NCI-H1436 (cell line): ENCODE measurements at regions not wholly inside any gene's neighbourhood (a gene's known extent, or its start where the extent isn't known, plus 50 kb on each side); places are given as distances from the start of the nearest gene placed in this dataset.

Experiments used
- DNase-seq: peaks from one replicate; lab custom pipeline; 2025; lab: John Stamatoyannopoulos, UW

DNA sequence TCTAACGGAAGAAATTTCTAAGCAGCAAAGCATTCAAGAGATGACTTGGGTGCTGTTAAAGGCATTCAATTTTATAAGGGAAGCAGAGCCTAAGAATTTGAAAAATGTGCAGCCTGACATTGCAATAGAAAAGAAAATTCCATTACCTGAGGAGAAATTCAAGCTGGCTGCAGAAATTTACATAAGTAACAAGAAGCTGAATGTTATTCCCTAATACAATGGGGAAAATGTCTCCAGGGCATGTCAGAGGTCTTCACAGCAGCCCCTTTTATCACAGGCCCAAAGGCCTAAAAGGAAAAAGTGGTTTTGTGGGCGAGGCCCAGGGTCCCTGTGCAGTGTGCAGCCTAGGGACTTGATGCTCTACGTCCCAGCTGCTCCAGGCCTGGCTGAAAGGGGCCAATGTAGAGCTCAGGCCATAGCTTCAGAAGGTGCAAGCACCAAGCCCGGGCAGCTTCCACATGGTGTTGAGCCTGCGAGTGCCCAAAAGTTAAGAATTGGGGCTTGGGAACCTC is 306.7 kb downstream of the RDH14 start:
- no peak for DNase-seq

DNA sequence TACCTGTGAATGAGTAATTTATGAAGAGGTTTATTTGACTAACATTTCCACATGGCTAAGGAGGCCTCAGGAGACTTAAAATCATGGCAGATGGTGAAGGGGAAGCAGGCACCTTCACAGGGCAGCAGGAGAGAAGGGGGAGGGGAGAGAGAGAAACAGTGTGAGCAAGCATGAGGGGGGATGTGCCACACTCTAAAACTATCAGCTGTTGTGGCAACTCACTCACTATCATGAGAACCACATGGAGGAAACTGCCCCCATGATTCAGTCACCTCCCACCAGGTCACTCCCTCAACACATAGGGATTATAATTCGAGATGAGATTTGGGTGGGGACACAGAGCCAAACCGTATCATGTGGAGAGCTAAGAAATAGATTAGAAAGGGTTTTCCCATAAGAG is 309.0 kb downstream of the RDH14 start:
- no peak for DNase-seq

DNA sequence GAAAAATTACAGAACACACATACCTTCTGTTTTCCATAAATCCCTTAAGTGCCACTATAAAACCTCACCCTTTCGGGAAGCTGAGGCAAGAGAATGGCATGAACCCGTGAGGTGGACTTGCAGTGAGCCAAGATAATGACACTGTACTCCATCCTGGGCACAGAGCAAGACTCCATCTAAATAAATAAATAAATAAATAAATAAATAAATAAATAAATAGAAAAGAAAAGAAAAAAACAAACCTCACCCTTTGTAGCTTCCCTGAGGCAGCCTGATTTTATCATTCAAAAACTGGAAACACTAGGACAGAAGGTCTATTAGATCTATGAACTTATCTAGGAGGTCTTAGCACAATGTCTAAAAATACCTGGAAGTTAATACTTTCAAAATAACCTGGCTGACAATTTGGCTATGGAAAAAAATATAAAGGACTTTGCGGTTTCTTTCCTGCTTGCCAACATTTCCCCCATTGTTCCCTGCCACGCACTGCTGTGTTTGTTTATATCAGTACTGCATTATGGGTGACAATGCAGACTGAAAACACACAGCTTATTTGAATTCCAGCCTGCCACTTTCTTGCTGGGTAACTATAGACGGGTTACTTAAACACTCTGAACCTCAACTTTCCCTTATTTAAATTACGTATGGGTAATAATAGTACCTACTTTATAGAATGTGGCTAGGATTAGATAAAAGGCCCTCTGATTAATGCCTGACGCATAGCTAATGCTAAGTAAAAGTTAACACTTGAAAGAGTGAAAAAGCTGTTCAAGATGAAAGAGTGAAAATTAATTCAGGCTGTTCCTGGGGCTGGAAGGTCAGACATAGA is 313.0 kb downstream of the RDH14 start:
- no peak for DNase-seq

DNA sequence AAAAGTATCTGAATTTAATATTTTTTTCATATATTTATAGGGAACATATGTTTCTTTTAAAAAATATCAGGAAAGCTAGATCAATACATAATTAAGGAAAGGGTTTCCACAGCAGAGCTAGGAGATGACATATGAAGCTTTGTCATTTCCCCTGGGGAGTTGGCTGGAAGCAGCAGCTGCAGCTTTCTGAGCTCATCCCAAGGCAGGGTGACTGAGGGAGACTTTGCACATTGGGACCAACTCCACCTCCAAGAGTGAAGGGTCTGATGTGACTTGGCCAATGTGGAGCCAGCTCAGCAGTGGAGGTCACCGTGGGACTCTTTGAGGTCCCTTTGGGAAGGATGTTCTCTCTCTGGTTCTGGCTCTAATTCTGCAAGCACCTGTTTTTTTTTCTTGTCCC is 315.1 kb downstream of the RDH14 start:
- no peak for DNase-seq

DNA sequence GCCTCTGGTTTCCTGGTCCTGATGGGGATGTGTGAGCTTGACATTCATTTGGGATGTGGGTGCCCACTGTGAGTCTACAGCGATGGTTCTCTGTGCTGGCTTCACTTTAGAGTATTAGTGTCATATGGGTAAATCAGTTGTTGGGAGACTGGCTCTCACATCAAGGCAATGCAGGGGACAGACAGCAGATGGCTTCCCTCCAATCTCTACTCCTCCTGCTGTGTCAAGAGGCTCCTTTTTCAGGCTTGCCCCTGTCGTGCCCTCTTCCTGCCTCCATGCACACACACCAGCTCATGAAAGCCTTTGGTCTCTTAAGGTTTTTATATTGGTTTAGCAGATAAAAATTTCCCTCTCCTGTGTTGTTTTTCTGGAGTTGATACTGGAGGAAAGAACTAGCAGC is 315.6 kb downstream of the RDH14 start:
- no peak for DNase-seq

DNA sequence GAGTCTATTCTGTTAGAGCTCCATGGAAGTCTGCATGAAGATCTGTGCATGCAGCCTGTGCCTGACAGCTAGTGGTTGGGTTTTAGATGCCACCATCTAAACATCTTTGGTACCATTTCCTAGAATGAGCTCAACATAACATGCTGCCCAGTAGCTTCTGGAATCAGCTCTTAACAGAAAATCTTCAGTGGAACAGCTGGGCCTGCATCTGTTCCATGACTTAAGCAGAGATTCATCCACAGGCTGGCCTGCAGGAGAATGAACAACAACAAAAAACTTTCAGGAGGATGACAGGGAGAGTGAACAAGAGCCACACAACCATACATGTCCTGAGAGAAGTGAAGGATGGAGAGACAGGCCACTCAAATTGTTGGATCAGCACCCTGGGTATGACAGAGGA is 316.6 kb downstream of the RDH14 start:
- DNase-seq, result no peak

DNA sequence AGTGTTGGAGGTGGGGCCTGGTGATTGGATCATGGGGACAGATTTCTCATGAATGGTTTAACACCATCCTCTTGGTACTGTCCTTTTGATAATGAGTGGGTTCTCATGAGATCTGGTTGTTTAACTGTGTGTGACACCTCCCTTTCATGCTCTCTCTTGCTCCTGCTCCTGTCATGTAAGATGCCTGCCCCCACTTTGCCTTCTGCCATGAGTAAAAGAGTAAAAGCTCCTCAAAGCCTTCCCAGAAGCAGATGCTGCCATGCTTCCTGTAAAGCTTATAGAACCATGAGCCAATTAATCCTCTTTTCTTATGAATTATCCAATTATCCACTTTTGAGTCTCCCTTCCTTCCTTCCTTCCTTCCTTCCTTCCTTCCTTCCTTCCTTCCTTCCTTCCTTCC is 317.7 kb downstream of the RDH14 start:
- no peak for DNase-seq

DNA sequence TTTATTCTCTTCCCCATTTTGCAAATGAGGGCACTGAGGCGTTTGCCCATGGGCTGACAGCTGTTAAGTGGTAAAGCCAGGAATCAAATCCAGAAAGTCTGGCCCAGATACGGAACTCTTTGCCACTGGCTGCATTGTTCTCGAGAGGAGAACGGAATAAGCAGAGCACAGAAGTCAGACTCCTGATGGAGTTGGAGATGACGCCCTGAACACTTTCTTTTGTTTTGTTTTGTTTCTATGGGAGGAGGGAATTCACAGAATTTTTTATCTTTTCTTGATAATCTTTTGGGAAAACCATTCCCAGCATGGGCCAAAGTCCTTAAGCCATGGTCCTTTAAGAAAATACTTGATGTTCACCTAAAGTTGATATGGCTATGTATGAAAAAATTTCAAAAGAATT is 322.2 kb downstream of the RDH14 start:
- no peak for DNase-seq

DNA sequence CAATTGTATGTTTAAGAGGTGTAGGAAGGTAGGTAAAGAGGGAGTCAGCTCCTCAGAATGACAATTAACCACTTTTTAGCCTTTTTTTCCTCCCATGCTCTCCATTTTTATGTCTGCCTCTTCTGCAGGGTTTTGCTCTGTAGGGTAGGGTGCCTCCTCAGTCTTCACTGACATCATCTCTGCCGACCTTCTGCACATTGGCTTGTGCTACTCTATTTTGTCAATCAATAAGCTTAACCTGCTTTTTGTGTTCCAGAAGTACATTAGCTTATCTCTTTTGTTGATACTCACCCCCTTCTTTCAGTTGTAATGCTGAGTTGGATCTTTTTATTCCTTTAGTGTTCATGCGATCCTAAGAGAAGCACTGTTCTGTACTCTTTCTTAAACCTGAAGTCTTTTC is 323.2 kb downstream of the RDH14 start:
- DNase-seq, result no peak

DNA sequence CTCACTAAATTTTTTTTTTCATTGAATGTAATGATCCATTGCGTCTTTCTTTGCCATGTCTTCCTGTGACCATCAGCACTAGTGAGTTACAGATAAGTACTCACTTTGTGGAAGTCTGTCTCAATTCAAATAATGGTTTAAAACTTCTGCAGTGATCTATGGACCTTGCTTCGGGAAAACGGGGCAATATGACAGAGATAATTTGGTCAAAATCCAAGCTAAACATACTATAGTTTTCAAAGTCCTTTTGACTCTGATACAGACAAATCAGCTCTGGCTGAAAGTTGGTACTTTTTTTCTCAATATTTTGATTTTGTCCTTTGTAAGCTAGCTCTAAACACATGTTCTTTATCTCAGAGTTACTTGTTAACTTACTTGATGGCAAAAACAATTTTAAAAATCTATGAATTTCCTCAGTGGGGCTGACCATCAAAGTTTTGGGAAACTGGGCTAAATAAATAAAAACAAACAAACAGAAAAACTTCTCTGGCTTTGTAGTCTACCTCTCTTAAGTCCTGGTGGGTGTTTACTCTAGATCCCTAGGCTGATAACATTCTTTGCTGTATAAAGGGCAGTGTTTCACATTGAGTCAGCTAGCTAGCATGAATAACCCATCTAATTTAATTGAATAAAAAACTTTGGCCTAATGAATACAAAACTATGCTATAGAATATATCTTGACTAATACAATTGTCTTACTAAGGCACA is 327.6 kb downstream of the RDH14 start:
- no peak for DNase-seq

DNA sequence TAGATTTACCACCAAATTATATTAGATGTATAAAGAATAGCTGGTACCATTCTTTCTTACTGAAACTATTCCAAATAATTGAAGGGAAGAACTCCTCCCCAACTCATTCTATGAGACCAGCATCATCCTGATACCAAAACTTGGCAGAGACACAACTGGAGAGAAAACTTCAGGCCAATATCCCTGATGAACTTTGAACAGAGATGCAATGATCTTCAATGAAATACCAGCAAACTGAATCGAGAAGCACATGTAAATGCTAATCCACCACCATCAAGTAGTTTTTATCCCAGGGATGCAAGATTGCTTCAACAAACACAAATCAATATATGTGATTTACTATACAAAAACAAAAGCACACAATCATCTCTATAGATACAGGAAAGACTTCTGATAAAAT is 329.8 kb downstream of the RDH14 start:
- DNase-seq, result no peak

DNA sequence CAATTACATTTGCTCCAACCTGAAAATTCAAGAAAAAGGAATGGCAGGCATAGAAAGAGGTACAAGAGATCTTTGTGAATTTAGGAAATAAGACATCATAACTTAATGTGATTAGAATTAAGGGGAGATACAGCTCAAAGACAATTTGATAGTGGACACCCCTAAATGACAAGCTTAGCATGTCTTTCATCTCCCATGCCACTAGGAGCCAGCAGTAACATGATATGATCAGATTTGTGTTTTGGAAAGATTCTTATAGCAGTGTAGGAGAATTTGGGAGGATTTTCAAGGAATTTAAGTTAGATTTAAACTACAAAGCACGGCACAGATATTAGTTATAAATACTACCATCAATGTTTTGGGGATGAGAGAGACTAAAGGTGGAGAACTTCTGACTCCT is 340.8 kb downstream of the RDH14 start:
- DNase-seq, result no peak

DNA sequence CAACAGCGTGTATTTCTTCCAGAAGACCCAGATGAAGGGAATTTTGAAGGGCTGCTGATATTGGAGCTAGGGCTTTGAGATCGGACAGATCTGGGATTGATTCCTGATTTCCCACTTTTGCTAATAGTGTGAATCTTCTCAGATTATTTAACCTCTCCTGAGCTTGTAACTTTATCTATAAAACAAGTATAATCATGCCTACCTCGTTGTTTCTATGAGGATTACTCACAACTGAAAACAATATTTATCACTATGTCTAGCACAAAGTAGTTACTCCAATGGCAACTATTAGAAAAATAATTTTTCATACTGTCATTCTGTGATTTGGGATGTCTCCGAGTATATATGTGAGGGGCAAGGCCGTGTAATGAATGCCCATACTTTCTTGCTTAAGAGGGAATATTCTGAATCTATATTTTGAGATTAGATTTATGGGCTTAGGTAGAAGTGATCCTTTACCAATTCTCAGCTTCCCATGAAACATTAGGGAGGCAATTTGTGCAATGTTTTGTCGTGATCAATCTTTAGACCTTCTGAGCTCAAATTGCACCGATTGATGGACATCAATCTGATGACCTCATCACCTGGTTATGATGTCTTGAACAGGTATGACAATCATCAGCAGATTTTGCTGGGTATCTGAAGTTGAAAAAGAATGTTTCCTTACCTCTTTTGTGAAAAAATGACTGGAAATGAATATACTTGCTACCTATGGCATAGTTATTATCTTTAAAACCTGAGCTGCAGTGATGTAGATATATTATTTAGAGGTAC is 339.9 kb downstream of the KCNS3 start:
- DNase-seq, result no peak

DNA sequence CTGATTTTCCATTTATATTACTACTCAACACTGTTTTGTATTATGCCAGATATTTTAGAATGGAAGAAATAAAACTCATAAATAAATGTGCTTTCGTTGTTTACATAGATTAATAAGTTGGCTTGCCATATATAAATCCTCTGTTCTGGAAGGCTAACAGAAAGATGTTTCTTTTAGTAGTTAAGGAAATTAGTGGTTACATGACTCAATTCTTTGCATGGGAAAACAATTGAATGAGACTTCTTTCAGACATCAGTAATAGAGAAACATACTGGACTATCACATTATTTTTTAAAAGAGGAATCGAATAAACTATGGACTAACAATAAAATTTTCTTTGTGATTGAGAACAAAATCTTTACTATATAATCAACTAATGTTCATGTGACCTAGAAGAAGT is 336.5 kb downstream of the KCNS3 start:
- no peak for DNase-seq

DNA sequence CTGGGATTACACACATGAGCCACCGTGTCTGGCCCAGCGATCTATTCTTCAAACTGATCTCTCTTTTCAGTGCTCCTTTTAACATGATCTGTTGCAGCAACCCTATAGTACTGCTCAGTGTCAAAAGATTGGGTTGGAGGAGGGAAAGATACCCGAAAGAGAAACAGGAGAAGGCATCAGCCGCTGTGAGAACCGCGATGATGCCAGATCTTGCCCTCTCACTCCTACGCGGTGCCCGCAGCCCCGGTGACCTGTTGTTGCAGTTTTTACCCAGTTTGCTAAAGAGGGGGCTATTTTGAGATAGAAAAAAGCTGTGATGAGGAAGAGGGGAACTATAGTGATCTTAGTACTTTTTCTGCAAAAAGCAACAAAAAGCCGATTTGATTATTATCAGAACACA is 335.5 kb downstream of the KCNS3 start:
- no peak for DNase-seq

DNA sequence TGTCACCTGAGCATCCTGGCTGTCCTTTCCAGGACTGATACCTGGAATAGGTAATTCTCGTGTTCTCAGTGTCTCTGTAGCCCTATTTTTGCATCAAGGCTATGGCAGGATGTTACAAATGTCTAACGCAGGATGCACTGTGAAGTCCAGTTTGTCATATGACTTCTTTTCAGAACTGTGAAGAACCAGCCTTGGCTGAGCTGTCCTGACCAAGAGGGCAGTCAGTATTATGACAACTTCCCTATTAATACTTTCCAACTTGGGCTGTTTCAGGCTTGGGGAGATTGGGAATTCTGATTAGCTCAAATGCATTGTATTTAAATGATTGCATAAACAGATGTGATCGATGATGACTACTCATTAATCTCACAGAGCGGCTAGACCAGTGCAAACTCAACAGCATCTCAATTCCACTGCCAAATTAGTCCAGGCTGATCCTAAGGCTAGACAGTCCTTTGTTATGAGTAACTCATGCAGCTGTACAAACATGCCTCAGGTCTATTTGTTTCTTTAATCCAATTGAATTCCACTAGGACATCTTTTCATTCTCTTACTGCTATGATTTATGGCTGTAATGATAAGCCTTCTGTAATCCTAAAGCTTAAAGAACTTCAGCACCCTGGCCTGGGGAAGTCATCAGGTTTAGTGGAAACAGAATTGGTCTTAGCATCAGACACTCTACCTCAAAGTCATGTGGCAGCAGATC is 331.6 kb downstream of the KCNS3 start:
- DNase-seq, result no peak

DNA sequence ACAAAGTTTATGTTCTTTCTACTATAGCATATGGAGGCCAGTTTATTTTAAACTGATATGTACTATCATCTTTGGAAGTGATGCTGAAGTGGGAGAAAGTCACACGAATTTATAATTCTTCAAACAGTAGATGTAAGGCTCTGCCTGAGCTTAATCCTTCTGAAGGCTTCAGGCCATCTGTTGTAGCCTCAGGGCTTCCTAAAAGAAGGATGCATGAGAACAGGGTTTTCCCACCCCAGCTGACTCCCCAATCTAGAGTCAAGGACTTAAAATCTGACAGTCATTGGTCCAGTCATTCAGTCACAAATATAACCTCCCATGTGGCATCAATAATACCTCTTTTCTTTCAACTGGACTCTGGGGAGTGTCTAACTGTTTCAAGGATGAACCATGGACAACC is 330.5 kb downstream of the KCNS3 start:
- DNase-seq, result no peak

DNA sequence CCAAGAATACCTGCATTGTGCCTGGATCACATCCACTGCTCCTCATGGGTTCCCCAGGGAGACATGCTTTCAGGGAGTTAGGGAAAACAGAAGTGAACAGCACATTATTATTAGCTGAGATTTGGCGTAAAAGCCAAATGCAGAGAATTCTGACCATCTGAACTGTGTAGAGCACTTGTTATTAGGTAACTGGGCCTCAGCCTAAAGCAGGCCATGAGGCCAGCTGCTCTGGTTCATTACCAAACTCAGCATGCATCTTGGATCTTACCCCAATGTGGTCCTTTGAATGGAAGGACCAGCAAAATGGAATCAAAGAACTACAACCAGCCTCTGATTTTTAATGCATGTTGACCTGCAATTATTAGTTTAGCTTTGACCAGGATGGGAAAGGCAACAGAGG is 322.3 kb downstream of the KCNS3 start:
- DNase-seq, result no peak

DNA sequence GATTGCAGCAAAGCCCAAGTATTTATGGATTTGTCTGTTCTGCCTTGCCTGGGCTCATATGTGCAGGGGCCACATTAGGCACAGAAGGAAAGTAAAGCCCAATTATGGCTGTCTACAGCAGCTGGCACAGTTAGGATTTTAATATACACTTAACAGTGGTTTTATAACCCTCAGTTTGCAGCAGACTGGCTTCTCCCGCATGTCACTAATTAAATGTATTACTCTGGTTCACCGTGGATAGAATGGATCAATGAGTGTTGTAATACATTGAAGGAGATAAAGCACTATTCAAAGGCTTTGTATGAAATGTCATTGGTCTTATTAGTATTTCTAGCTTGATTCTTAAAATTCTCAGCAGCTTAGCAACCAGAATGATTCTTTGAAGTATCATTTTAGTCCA is 320.2 kb downstream of the KCNS3 start:
- DNase-seq, result no peak

DNA sequence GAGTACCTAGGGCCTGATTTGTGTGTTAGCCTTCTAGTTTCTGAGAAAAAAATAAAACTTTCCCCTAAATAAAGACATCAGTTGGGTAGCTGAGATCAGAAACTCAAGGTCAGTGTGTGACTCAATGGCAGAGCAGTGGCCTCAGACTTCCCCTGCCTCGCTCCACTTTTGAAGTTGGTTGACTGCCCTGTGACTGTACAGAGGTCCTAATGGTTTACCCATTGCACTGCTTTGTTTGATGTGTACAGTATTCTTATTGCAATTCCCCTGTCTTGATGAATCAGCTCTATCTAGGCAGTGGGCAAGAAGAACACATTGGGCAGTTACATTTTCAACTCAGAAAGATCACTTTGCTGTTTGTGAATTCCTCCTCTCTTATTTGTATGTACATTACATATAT is 315.7 kb downstream of the KCNS3 start:
- no peak for DNase-seq

DNA sequence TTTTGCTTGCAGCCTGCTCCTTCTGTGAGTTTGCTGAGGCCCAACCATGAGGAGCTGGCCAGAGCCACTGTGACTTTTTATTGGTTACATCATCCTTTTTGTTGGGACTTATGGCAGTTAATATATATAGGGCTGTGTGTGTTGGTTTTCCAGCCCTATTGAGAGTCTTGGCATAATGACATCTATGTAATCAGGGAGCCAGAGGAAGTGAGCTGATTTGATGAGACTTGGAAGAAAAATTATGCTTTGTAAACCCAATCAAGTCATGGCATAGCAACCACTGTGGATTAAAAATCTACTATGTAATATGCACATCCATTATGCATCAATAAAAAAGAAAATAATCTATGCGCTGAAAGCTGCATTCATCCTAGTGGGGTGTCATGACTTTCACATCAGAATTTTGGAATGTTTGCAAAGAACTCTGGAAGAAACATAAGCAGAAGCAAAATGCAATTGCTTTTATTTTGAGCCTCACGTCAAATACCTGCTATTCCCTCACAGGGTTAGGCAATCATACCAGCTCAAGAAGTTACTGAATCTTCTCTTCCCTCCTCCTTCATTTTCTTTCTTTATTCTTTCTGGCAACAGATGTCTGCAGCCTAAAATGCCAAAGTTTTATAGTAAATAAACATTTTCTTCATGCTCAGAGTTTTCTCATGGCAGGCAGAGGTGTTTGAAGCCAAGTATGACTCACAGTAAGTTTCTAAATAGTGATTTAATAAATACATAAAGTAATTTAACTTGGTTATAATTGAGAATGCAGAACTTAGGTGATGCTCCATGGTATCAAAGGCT is 308.5 kb downstream of the KCNS3 start:
- no peak for DNase-seq
